Transverse colon (tissue), 4 donors: ENCODE measurements at regions not wholly inside any gene's neighbourhood (a gene's known extent, or its start where the extent isn't known, plus 50 kb on each side); places are given as distances from the start of the nearest gene placed in this dataset.

Source experiments
- DNase-seq: peaks from one replicate; pipeline ENCODE4 v3.0.0-alpha.2; 2019
- H3K27ac ChIP-seq, 4 donors: fragments of 200-600 bp; sonication (generic); 2 replicates each; pipeline ENCODE4 v1.5.1; 2016 to 2018; ENCODE audit warnings: inconsistent platforms in 4 of 4
- H3K27me3 ChIP-seq: fragments of 200-600 bp; sonication (generic); 2 replicates; pipeline ENCODE4 v1.5.1; 2017; ENCODE audit warnings: inconsistent platforms
- H3K36me3 ChIP-seq, 4 donors: fragments of 200-600 bp; sonication (generic); 2 replicates each; pipeline ENCODE4 v1.5.1; 2017 to 2019; ENCODE audit warnings: inconsistent platforms in 4 of 4
- H3K4me1 ChIP-seq, 4 donors: fragments of 200-600 bp; sonication (generic); 2 replicates each; pipeline ENCODE4 v1.5.1; 2017 to 2020; ENCODE audit warnings: inconsistent platforms in 4 of 4
- H3K4me3 ChIP-seq, 4 donors: fragments of 200-600 bp; sonication (generic); 1 replicate in 1 of 4; 2 replicates in 3 of 4; pipeline versions ENCODE4 v1.5.1 to v1.6.1; 2017 to 2019; ENCODE audit warnings: inconsistent platforms in 4 of 4
- H3K9me3 ChIP-seq, 2 donors: fragments of 200-600 bp; sonication (generic); 2 replicates each; pipeline ENCODE4 v1.5.1; 2017 to 2019; ENCODE audit warnings: inconsistent platforms in 2 of 2
- EP300 ChIP-seq: sonication (generic); formaldehyde crosslinking; IDR thresholded peaks from one replicate; pipeline ENCODE4 v1.6.1; 2017; ENCODE audit warnings: antibody characterized with exemption, low read depth
- POLR2A ChIP-seq: fragments of 450-650 bp; IDR thresholded peaks from one replicate; pipeline ENCODE4 v1.6.1; 2016; ENCODE audit warnings: antibody characterized with exemption, mild to moderate bottlenecking, moderate library complexity
- POLR2AphosphoS5 ChIP-seq, 3 donors: sonication (generic); formaldehyde crosslinking; IDR thresholded peaks; one replicate each; pipeline ENCODE4 v1.6.1; 2016; ENCODE audit warnings: antibody characterized with exemption in 3 of 3
- WGBS, 2 donors: methylation state at CpG; one replicate each; pipeline ENCODE4 v1.1.5; 2018; ENCODE audit warnings: low coverage in 1 of 2; 5-methylcytosine and 5-hydroxymethylcytosine counted together
- in situ Hi-C, 4 donors: fragments of 200-750 bp; cut with MboI; loops; one replicate each; pipeline versions ENCODE4 v1.15.0 to v1.15.1; 2017; ENCODE audit warnings: low sequenced_read_pairs in 3 of 4, low pct_ligation_motif_present in 1 of 4, low pct_unique_long_range_greater_than_20kb in 1 of 4
- intact Hi-C: fragments of 100-400 bp; cut with DNase I; formaldehyde crosslinking; loops from one replicate; pipeline ENCODE4 v1.15.1; 2023; ENCODE audit warnings: low total_unique reads
- TF ChIP-seq, protein P1 (sequence below), 5 experiments: fragments of 200-600 bp in 3 of 5; fragments of 450-650 bp in 2 of 5; sonication (generic) in 3 of 5; IDR thresholded peaks; 1 replicate in 2 of 5; 2 replicates in 3 of 5; pipeline ENCODE4 v1.5.1; 2016 to 2017; ENCODE audit warnings: antibody characterized with exemption in 5 of 5, inconsistent platforms in 3 of 5, mild to moderate bottlenecking in 2 of 5, moderate library complexity in 1 of 5

DNA sequence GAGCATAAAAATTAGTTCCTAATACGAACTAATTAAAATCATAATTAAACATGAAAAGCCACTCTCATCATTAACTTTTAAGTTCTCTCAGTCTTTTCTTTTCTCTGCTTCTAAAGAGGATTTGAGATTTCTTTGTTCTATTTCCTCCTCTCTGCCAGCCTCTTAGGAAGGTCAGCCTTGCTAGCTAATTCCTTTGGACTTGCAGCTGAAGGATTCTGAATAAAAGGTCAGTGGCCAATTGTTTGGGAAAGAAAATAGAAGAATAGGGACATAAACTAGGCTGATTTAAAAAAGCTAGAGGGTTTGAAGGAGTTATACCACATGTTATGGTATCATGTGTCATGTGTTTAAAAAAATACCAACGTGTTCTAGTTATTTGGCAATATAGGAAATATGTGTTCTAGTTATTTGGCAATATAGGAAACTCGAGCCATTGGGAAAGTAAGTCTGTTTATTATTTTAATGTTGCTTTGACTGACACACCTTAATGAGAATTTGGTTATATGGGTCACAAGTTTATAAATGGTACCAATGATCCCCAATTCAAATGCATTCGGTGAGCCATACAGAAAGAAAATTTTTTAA, 1668.7 kb upstream of the PCDH7 start:
- 59 to 67% methylated on average over 4 of the region's 4 CpGs for WGBS, 2 donors
- Histone ChIP-seq H3K36me3 (no peaks in the 10 kb centered on the region), H3K4me1 (no peaks in the 10 kb centered on the region), H3K27ac (no peak overlapping the region), H3K27me3 (no peaks in the 10 kb centered on the region), H3K4me3 (no peak overlapping the region), H3K9me3 (no peaks in the 10 kb centered on the region)
- DNase-seq = no peak
- TF ChIP-seq, protein P1, sequence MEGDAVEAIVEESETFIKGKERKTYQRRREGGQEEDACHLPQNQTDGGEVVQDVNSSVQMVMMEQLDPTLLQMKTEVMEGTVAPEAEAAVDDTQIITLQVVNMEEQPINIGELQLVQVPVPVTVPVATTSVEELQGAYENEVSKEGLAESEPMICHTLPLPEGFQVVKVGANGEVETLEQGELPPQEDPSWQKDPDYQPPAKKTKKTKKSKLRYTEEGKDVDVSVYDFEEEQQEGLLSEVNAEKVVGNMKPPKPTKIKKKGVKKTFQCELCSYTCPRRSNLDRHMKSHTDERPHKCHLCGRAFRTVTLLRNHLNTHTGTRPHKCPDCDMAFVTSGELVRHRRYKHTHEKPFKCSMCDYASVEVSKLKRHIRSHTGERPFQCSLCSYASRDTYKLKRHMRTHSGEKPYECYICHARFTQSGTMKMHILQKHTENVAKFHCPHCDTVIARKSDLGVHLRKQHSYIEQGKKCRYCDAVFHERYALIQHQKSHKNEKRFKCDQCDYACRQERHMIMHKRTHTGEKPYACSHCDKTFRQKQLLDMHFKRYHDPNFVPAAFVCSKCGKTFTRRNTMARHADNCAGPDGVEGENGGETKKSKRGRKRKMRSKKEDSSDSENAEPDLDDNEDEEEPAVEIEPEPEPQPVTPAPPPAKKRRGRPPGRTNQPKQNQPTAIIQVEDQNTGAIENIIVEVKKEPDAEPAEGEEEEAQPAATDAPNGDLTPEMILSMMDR (IDR thresholded peaks at IDR 0.05) = no peak
- TF ChIP-seq EP300 (no peak), POLR2A (no peak), POLR2AphosphoS5 (IDR thresholded peaks at IDR 0.05) (no peak)
- in situ Hi-C loops = no loop called here
- intact Hi-C loops = no loop called here

DNA sequence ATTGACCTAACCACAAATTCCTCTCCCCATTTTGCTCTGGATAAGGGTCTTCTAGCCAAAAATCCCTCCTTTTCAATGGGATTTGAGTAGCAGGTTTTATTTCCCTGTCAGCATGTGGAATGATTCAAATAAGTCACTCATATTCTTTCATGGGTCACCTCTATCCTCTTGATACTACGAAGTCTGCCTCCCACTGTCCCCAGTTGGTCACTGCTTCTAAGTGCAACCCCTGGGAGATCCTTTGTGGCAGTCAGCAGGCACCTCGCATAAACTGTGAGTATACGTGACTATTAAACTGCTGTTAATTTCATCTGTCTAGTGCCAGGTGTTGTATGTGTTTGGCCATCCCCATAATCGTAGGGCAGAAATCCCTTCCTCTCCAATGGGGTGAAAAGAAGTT, 1667.9 kb upstream of the PCDH7 start:
- intact Hi-C loops = no loop called here
- Histone ChIP-seq H3K27me3 (no peaks in the 10 kb centered on the region), H3K4me1 (no peaks in the 10 kb centered on the region), H3K4me3 (no peak overlapping the region), H3K27ac (no peak overlapping the region), H3K9me3 (no peaks in the 10 kb centered on the region), H3K36me3 (no peaks in the 10 kb centered on the region)
- TF ChIP-seq, protein P1 (IDR thresholded peaks at IDR 0.05) = no peak
- TF ChIP-seq EP300 (no peak), POLR2AphosphoS5 (IDR thresholded peaks at IDR 0.05) (no peak), POLR2A (no peak)
- 67 to 74% methylated on average over 4 of the region's 4 CpGs for WGBS, 2 donors
- DNase-seq = no peak
- in situ Hi-C loops = no loop called here

DNA sequence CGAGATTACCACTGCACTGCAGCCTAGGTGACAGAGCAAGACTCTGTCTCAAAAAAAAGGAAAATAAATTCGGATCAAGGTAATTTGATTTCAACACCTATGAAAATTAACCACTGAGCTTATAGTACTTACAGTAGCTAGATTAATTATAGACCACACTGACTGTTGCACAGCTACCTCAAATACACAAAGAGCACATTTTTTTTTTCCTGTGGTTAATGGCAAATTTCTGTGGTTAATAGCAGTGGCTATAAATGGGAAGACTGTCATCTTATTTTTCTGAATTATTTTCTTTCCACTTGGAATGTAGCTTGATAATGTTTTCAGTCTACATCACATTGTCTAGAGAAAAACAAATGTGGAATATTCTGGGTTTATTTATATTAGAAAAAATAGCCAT, 1661.6 kb upstream of the PCDH7 start:
- Histone ChIP-seq H3K9me3 (no peaks in the 10 kb centered on the region), H3K27me3 (no peaks in the 10 kb centered on the region), H3K4me1 (no peaks in the 10 kb centered on the region), H3K36me3 (no peaks in the 10 kb centered on the region), H3K4me3 (no peak overlapping the region), H3K27ac (no peak overlapping the region)
- WGBS, 2 donors = 57 to 86% methylated on average over 1 to 2 of the region's 2 CpGs
- in situ Hi-C loops (no loop called here), intact Hi-C loops (no loop called here)
- no peak for DNase-seq
- TF ChIP-seq, protein P1 (IDR thresholded peaks at IDR 0.05) = no peak
- TF ChIP-seq EP300 = no peak
- TF ChIP-seq POLR2AphosphoS5 (IDR thresholded peaks at IDR 0.05) = no peak
- no peak for TF ChIP-seq POLR2A

DNA sequence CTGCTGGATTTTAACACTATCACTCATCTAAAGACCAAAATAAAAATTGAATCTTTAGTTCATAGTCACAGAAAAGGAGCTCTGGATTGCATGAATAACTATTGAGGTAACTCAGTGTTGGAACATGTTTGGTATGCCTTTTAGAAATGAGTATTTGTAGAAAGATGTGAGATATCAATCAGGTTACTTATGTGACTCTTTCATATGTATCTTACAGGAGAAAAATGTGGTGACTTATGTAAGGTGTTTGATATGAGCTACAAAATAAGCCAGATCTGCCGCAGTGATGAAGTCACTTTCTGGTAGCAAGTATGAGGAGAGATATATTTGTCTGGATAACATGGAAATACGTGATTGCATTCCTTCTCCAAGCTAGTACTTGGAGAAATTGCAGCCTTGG, 1653.3 kb upstream of the PCDH7 start:
- intact Hi-C loops (no loop called here), in situ Hi-C loops (no loop called here)
- WGBS, 2 donors = 58 to 71% methylated on average over 2 of the region's 2 CpGs
- H3K27me3 ChIP-seq = no peaks in the 10 kb centered on the region
- H3K4me3 ChIP-seq = no peak overlapping the region
- H3K36me3 ChIP-seq = no peaks in the 10 kb centered on the region
- DNase-seq = no peak
- H3K9me3 ChIP-seq = peaks cover 0 to 3% of the 10 kb centered on the region in 2 donors
- TF ChIP-seq EP300 = no peak
- no peak for TF ChIP-seq POLR2AphosphoS5 (IDR thresholded peaks at IDR 0.05)
- TF ChIP-seq POLR2A = no peak
- TF ChIP-seq, protein P1 (IDR thresholded peaks at IDR 0.05) = no peak
- no peak overlapping the region for H3K27ac ChIP-seq
- no peaks in the 10 kb centered on the region for H3K4me1 ChIP-seq
